HG03039 (cell line): ENCODE measurements at regions not wholly inside any gene's neighbourhood (a gene's known extent, or its start where the extent isn't known, plus 50 kb on each side); places are given as distances from the start of the nearest gene placed in this dataset.
"Not testable (repeated sequence)": the region's sequence is repeated elsewhere in the genome, so short reads cannot be mapped to it uniquely, and the experiment has no call there.

ENCODE experiments used
- ATAC-seq: cut with Tn5 transposase; IDR thresholded peaks from one replicate; pipeline ENCODE4 v1.9.1; 2021; ENCODE audit warnings: mild to moderate bottlenecking, moderate library complexity; ENCODE audit not compliant: unreplicated experiment

- no peak for ATAC-seq
Measured at GRCh38 chr7:137110535-137110934, 233.0 kb downstream of the PTN start.

- ATAC-seq = no peak
Measured at GRCh38 chr7:137110091-137110509, 233.4 kb downstream of the PTN start.

- not testable (repeated sequence) for ATAC-seq
Measured at GRCh38 chr7:137107802-137108201, 235.7 kb downstream of the PTN start.

GRCh38 chr7:137103526-137103925, 235.1 kb downstream of the CHRM2 start:
- ATAC-seq = not testable (repeated sequence)

- no peak for ATAC-seq
Measured at GRCh38 chr7:137097111-137097510, 228.7 kb downstream of the CHRM2 start.

GRCh38 chr7:137096607-137097006, 228.2 kb downstream of the CHRM2 start:
- no peak for ATAC-seq

- no peak for ATAC-seq
Measured at GRCh38 chr7:137093198-137093597, 224.7 kb downstream of the CHRM2 start.

- no peak for ATAC-seq
Measured at GRCh38 chr7:137091396-137091795, 222.9 kb downstream of the CHRM2 start.

GRCh38 chr7:137086896-137087295, 218.4 kb downstream of the CHRM2 start:
- no peak for ATAC-seq

- ATAC-seq = no peak
Measured at GRCh38 chr7:137084607-137085380, 216.3 kb downstream of the CHRM2 start.

GRCh38 chr7:137082391-137082790, 213.9 kb downstream of the CHRM2 start:
- no peak for ATAC-seq

- ATAC-seq = no peak
Measured at GRCh38 chr7:137081321-137082093, 213.1 kb downstream of the CHRM2 start.

- no peak for ATAC-seq
Measured at GRCh38 chr7:137080516-137081203, 212.2 kb downstream of the CHRM2 start.

- no peak for ATAC-seq
Measured at GRCh38 chr7:137078781-137079180, 210.3 kb downstream of the CHRM2 start.

- no peak for ATAC-seq
Measured at GRCh38 chr7:137074391-137075030, 206.1 kb downstream of the CHRM2 start.

- ATAC-seq = no peak
Measured at GRCh38 chr7:137073571-137074325, 205.3 kb downstream of the CHRM2 start.
